H1 (cell line): ENCODE measurements at regions not wholly inside any gene's neighbourhood (a gene's known extent, or its start where the extent isn't known, plus 50 kb on each side); places are given as distances from the start of the nearest gene placed in this dataset.

Experiments used
- ASH2L ChIP-seq: fragments of 200-600, 300-600 bp; sonication (generic); IDR thresholded peaks from one replicate; pipeline ENCODE4 v1.7.1; 2017; ENCODE audit warnings: low read length
- E2F6 ChIP-seq: IDR thresholded peaks from 2 replicates; pipeline ENCODE4 v1.6.1; 2012; ENCODE audit warnings: inconsistent platforms
- EGR1 ChIP-seq: IDR thresholded peaks from 2 replicates; pipeline ENCODE4 v1.6.1; 2011; ENCODE audit warnings: low read depth, low read length, borderline replicate concordance
- KDM1A ChIP-seq: fragments of 200-600, 300-600 bp; sonication (generic); IDR thresholded peaks from 2 replicates; pipeline ENCODE4 v1.7.1; 2016; ENCODE audit warnings: mild to moderate bottlenecking, low read length, borderline replicate concordance
- POLR2A ChIP-seq, 2 experiments: IDR thresholded peaks; 1 replicate in 1 of 2; 2 replicates in 1 of 2; pipeline ENCODE4 v1.6.1; 2011; ENCODE audit warnings: low read depth in 2 of 2, low read length in 2 of 2, mild to moderate bottlenecking in 2 of 2; ENCODE audit errors: control extremely low read depth in 1 of 2
- SIN3A ChIP-seq, 2 experiments: IDR thresholded peaks in 1 of 2; conservative IDR thresholded peaks in 1 of 2; 2 replicates each; pipeline ENCODE4 v1.6.1; 2011 to 2012; ENCODE audit warnings: low read length in 2 of 2, improper control_type of control experiment in 1 of 2, low read depth in 1 of 2, mild to moderate bottlenecking in 1 of 2

GRCh38 chr18:33838054-33838453, 260.0 kb downstream of the ASXL3 start (continued):
- TF ChIP-seq KDM1A, result no peak
- no peak for TF ChIP-seq SIN3A (conservative IDR thresholded peaks at IDR 0.05 in 1 of 2, IDR thresholded peaks at IDR 0.05 in 1 of 2; ENCODE audit: low read depth in 1 of 2, low read length in 2 of 2)
- TF ChIP-seq POLR2A (IDR thresholded peaks at IDR 0.05; ENCODE audit: control extremely low read depth in 1 of 2, low read depth in 2 of 2, low read length in 2 of 2), result no peak
- no peak for TF ChIP-seq E2F6
- no peak for TF ChIP-seq EGR1
- TF ChIP-seq ASH2L, result no peak
